Inferior parietal cortex (tissue), 1 donor: ENCODE measurements at regions not wholly inside any gene's neighbourhood (a gene's known extent, or its start where the extent isn't known, plus 50 kb on each side); places are given as distances from the start of the nearest gene placed in this dataset.

Experiments used
- DNase-seq: peaks from one replicate; pipeline ENCODE4 v3.0.0-alpha.2; 2016; ENCODE audit errors: extremely low spot score

DNA sequence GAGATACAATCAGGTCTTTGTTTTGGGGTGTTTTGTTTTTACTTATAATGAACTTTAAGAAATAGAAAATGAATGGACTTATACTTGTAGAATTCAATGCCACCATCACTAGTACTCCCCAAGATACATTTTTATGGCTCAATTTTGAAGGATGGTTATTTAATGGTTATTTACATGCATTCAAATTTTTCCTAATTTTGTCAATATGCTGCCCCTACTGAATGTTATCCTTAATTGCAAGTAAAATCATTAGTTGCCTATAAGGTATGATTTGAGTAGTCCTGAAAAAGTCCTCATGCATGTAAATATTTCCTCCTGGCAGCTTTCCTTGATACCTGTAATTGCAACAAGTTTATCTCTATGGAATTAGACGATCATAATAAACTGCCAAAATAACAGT lies 391.2 kb downstream of the BCAT1 start:
- DNase-seq, result no peak

DNA sequence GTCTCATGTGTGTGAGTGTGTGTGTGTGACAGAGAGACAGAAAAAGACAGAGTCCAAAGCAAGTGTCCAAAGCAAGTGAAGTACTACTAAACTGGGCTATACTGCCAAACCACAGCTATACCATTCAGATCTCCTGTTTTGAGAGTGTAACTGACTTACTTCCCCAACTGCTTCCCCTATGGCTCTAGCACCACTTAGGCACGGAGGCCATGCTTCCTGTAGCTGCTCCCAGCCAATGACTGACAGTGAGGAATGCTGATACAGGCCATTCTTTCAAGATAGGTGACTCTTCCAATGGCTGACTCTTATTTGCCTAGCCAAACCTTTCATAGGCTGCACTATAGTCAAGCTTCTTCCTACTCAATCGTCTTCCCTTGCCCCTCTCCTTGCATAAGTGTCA lies 393.2 kb downstream of the BCAT1 start:
- no peak for DNase-seq

GRCh38 chr12:24554612-24555295 lies 394.1 kb downstream of the BCAT1 start:
- DNase-seq, result no peak

GRCh38 chr12:24553259-24553658 lies 395.6 kb downstream of the BCAT1 start:
- no peak for DNase-seq

- no peak for DNase-seq
Observed at GRCh38 chr12:24551163-24551786, 397.6 kb downstream of the BCAT1 start.

DNA sequence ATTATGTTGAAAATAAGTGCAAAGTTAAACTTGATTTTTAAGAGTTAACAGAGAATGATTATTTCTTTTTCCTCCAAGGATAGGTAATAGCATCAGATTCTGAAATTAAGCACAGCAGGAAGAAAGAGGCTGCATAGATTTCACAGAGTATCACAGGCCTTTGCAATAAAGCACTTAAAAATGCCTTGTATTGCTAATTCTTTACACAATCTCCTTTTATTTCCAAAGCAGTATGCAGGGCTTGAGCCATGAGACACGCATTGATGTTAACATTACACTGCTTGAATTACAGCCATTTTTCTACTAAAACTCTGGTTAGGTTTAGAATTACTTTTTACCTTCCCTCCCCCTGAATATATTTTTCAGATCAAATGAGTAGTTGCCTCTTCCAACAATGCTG lies 398.3 kb downstream of the BCAT1 start:
- DNase-seq, result no peak

GRCh38 chr12:24546661-24547060 lies 402.2 kb downstream of the BCAT1 start:
- no peak for DNase-seq

DNA sequence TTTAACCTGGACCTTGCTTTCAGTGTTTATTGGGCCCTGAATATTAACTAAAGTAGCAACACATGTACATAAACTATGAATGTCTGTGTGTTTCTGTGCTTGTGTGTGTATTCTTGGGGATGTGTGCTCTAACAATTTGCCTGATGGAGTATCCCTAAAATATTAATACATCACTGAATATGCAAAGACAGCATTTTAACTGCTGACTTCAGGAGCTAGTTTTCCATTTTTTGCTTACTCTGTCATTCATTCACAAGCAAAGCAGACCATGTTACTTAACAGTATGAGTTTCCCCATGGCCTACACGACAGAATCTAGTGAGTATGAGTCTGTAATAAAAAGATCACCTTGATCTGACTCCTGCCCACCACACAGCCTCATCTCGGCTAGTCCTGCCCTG lies 402.8 kb downstream of the BCAT1 start:
- no peak for DNase-seq

GRCh38 chr12:24544368-24544767 lies 404.5 kb downstream of the BCAT1 start:
- DNase-seq, result no peak

GRCh38 chr12:24541193-24541871 lies 407.6 kb downstream of the BCAT1 start:
- no peak for DNase-seq

GRCh38 chr12:24539646-24540045 lies 409.3 kb downstream of the BCAT1 start:
- no peak for DNase-seq

- no peak for DNase-seq
Observed at GRCh38 chr12:24537083-24537860, 411.6 kb downstream of the BCAT1 start.

DNA sequence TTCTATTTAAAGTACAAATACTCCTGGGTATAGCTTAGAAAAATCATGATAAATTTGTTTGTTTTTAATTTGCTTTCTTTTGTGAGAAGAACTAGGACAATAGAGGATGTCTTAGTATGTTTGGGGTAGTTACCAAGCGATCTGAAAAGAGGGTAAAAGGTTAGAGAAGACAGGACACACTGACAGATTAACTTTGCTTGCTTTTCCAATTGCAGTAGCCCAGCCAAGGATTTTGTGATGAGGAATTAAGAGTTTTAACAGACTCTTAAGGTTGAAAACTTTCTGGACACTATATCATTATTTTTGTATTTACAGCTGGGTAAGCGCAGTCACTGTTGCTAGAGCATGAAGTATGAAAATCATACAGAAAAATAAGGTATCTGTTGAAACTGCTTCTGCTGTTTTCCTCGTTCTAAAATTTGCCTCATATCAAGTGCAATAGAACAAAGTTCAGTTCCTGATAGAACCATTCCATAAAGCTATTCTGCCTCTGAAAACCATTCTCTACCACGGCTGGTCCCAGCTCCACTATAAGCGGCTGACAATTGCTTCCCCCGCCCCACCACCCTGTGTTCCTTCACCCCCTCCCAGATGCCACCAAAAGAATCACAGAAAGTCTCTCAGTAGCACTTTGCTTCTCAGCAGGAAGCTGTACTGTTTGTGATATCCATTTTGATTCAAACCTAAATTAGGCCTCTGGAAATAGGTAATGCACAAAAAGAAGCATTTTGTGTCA lies 413.4 kb downstream of the BCAT1 start:
- no peak for DNase-seq

GRCh38 chr12:24534622-24535021 lies 414.3 kb downstream of the BCAT1 start:
- DNase-seq, result no peak

- no peak for DNase-seq
Observed at GRCh38 chr12:24533716-24534352, 415.1 kb downstream of the BCAT1 start.

DNA sequence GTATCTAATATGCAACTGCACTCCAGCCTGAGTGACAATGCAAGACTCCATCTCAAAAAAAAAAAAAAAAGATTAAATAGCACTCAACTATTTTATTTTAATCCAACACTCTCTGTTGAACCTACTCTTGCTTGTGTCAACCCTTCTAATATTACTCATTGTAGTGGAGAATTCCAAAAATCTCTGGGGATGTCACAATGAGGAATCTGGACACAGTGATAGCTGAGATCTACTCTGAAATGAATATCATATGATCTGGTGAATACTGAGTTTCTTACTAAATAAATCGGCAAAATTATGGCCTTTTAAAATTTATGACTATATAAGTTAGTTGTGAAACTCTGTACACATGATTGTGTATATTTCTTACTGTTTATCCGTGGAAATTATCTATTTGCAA lies 418.2 kb downstream of the BCAT1 start:
- DNase-seq, result no peak

- DNase-seq, result no peak
Observed at GRCh38 chr12:24527102-24527501, 421.8 kb downstream of the BCAT1 start.

GRCh38 chr12:24522736-24523135 lies 426.2 kb downstream of the BCAT1 start:
- no peak for DNase-seq

DNA sequence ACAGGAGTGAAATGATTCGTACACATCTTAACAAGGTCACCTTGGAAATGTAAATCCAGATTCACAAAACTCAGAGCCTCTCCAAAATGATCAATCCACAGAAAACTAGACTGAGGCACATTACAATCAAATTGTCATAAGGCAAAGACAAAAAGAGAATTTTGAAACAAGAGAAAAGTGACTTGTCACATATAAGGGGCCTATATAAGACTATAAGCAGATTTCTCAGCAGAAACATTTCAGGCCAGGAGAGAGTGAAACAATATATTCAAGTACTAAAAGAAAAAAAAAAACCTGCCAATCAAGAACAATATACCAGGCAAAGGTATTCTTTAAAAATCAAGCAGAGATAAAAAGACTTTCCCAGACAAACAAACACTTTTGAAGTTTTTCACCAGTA lies 429.1 kb downstream of the BCAT1 start:
- DNase-seq, result no peak

DNA sequence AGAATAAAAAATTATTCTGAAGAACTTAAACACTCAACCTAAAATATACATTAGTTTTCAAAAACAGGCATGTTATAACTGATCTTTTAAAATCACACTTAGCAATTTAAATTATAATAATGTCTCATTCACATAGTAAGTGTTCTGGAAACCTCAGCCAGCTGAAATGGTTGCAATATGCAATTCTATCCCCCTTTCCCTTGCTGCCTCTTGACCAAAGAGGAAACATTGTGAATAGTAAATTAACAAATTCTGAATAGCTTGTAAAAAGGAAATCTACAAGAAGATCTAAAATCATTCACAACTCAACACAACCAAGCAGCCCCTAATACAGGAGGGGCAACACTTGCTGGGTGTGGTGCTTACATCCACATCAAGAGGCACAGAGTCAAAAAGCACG lies 431.9 kb downstream of the BCAT1 start:
- no peak for DNase-seq

DNA sequence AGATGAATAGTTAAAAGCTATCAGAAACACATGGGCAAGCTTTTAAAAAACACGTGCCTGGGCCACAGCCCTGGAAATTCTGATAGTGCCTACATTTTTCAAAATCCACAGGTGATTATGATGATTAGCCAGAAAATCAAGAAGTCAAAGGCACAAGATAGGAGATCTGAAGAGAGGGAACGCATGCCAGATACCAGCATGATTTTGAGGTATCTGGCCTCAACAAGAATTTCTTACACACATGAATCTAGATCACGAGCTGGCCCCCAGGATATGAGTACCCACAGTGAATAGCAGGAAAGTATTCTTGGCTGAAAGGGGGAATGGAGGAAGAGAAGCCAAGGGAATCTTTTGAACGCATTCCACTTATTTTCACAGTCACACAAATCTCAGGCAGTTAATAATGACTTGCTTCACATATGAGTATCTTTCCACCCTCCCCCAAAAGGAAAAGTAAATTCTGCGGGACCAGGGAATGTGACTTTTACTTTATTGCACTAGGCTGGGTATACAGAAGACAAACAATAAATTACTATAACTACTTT lies 438.2 kb downstream of the BCAT1 start:
- DNase-seq, result no peak
